ENCODE measurements at regions not wholly inside any gene's neighbourhood (a gene's known extent, or its start where the extent isn't known, plus 50 kb on each side); places are given as distances from the start of the nearest gene placed in this dataset.
"Not testable (repeated sequence)": the region's sequence is repeated elsewhere in the genome, so short reads cannot be mapped to it uniquely, and the experiment has no call there.

DNA sequence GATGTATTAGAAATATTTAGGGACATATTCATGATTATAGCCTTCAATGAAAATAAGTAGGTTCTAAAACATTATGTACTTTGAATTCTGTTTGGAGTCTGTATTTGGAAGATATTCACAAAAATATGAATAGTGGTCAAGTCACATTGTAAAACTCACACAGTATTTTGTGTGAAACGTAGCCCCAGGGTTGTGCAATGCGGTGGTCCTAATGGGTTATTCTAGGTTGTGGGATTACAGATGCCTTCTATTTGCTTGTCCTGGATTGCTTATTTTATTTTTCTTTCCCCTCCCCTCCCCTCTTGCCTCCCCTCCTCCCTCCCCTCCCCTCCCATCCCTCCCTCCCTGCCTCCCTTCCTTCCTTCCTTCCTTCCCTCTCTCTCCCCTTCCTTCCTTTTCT, 93.7 kb upstream of the THUMPD2 start:
- DNase-seq (ENCODE audit: low read depth), result no peak

DNA sequence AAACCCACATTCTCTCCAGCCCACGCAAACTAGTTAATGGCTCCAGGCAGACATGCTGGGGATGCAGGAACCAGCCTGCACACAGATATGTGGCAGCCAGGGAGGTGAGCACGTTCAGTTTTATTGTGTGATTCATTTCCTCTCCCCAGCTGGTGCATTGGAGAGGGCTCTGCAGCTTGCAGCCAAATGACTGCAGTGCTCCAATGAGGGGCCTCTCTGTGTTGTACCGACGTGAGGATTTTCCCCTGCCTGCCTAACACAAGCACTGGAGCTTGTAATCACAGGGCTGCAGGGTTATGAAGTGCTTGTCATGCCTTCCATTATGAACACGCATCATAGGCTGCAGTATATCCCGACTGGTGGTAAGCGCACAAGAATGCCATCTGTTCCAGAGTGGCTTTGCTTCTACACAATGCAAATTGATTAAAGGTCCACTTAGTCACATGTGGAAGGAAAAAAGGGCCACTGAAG, 92.3 kb upstream of the THUMPD2 start:
- no peak for DNase-seq (ENCODE audit: low read depth)

DNA sequence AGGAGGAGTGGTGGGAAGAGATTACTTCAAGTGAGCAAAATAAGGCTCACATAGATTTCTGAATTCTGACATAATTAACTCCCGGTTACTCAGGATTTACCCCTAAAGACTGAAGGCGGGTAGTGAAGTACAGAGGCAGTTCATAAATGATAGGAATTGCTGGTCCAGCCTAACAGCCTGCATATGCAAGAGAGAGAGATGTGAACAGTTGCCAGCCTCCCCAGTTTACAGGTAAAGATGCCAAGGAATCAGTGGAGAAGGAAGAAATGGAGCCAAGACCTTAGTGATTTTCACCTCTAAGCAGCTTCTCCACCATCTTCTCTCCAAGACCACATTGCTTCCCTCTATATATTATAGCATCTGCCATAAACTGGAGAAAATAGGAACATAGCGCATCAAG, 91.8 kb upstream of the THUMPD2 start:
- DNase-seq (ENCODE audit: low read depth), result no peak

DNA sequence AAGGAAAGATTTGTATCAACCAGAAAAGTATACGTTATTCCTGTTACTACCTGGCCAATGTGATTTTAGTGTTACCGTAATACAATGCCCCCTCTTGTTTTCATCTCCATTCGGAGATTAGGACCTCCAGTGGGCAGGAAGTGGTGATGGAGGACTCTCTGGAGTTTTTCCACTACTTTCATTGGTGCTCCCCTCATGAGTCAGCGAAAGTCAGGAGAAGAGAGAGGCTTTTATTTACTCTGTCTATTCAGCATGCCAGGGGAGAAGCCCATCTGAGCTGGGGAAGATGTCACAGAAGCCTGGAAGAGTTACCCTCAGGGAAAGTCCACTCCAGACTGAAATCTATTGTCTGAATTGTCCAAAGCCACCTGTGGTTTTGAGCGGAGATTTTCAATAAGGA, 88.2 kb upstream of the THUMPD2 start:
- no peak for DNase-seq (ENCODE audit: low read depth)

DNA sequence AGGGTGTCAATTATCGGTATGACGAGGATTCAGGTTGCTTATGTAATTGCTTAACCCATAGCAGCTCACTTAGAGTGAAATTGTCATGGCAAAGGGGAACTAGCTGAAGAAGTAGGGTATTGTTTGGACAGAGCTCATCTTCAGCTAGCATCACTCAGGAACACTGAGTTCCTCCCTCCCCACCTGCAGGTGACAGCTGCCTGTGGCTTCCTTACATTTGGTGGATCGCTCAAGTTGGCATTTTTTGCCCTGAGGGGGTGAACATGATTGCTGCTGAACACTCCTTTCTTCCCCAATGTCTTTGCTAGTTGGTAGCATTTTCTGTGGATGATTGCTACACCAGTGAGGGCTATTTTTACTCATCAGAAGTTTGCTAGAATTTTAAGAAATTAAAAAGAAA, 86.7 kb upstream of the THUMPD2 start:
- no peak for DNase-seq (ENCODE audit: low read depth)

DNA sequence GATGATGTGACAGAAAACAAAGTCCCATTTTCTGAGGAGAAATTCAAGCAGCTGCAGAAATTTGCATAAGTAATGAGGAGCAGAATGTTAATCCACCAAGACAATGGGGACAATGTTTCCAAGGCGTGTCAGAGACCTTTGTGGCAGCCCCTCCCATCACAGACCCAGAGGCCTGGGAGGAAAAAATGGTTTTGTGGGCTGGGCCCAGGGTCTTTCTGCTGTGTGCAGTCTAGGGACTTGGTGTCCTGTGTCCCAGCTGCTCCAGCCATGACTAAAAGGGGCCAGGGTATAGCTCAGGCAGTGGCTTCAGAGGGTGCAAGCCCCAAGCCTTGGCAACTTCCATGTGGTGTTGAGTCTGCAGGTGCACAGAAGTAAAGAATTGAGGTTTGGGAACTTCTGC, 84.6 kb upstream of the THUMPD2 start:
- not testable (repeated sequence) for DNase-seq (ENCODE audit: low read depth)

DNA sequence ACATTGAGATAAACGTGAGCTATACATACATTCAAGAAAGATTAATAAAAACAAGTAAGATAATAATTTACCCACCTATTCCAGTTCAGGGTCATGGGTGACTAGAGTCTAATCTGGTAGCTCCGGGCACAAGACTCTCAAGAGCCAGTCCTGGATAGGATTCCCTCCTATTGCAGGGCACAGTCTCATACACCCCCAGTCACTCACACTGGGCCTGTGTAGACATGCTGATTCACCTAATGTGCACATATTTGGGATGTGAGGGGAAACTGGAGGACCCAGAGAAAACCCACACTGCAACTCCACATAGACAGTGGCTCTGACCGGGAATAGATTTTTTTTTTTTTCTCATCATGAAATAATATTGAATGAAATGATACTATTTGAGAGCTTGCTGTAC, 81.5 kb upstream of the THUMPD2 start:
- no peak for DNase-seq (ENCODE audit: low read depth)

DNA sequence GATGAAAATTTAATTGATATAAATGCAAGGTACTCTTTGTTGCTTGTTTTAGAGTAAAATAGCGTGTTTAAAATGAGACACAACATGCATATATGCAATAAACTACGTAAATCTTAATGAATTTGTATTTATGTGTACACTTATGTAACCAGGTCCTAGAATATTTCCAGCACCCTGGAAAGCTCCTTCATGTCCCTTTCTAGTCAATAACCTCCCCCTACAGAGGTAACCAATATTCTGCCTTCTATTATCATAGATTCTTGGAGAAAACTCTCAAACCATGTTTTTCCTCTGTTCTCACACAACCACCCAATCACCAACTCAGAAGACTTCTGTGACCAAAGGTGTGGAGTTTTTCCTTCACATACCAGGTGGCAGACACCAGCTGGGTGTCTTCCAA, 79.6 kb upstream of the THUMPD2 start:
- DNase-seq (ENCODE audit: low read depth), result no peak

DNA sequence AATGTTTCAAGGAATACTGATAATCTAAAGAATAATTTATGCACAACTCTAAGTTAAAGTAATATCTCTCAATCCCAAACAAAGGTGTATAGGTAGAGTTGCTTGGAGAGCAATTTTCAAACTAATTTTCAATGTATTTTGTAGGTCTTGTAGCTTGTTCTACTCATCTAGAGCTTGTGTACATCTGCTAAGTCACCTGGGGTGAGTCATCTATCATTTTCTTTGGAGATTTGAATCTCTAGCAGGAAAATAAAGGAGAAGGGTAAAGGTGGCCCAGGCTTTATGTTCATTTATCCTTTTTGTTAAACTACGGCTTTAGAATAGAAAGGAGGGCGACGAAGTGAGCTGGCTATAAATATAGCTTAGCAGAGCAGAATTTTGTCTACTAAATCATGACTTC, 76.8 kb upstream of the THUMPD2 start:
- DNase-seq (ENCODE audit: low read depth), result no peak

DNA sequence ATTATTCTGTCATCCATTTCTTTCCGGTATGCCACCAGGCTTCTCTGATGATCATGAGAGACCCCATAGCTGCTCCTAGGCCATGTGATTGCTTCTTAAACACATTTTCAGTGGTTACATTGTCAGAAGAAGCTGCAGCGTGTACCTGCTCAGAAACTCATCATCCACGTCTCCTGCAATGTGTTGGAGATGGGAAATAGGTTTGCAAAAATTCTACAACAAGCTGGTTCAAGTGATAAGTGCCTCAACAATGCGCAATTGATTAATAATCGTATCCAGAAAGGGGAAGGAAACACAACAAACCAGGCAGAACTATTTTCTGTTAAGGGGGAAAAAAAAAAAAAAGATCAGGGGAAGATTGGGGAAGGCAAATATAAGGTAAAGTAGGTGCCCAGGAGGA, 75.7 kb upstream of the THUMPD2 start:
- DNase-seq (ENCODE audit: low read depth), result no peak

DNA sequence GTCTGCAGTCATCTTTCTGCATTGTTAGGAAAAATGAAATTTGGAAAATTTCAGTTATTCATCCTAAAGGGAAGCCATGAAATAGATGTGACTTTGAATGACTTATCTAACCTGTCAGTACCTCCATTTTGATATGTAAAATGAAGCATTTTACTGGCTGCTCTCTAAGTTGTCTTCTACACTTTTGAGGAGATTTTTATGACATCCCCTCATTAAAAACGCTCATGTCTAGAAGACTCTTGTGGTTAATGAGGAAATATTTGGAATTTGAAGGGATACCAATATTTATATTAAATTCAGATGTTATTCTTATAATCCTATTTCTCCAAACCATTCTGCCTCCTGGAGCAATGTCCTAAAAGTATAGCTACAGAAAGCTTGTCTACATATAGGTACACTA, 73.8 kb upstream of the THUMPD2 start:
- no peak for DNase-seq (ENCODE audit: low read depth)

DNA sequence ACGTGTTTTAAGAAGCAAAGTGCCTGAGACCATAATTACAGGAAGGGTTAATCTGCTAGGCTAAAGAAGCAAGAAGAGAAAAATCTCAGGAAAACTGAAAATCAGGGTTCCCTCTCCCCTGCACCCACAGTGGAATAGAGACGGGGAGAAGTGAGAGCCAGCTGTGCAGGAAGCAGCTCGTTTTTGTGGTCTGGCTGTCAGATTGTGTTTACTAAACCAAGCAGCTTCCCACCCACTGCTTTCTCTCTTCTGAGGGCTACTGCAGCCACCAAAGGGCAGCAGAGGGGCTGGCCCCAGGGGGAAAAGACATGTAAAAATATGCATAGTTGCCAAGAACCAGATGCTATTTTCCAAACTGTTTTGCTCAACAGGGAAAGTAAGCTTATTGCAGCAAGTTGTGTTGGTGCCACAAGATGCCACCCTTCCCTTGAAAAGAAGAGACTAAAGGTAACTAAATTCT, 72.6 kb upstream of the THUMPD2 start:
- DNase-seq (ENCODE audit: low read depth), result no peak

DNA sequence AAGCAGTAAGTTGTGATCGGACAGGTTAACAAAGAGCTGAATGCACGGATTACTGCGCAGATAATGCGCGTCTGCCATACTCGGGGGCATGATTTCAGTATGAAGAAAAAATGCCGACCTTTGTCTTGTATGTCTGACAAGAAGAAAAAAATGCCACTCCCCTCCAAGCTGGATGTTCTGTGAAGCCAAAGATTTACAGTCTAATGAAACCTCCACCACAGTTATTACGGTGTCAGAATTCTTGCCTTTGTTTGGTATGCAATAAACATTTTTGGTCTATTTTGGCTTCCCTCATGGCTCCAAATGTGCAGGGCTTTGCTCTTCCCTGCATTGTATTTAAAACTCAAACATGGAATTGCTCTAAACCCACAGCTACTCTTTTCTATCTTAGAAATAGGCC, 72.2 kb upstream of the THUMPD2 start:
- DNase-seq (ENCODE audit: low read depth), result no peak

DNA sequence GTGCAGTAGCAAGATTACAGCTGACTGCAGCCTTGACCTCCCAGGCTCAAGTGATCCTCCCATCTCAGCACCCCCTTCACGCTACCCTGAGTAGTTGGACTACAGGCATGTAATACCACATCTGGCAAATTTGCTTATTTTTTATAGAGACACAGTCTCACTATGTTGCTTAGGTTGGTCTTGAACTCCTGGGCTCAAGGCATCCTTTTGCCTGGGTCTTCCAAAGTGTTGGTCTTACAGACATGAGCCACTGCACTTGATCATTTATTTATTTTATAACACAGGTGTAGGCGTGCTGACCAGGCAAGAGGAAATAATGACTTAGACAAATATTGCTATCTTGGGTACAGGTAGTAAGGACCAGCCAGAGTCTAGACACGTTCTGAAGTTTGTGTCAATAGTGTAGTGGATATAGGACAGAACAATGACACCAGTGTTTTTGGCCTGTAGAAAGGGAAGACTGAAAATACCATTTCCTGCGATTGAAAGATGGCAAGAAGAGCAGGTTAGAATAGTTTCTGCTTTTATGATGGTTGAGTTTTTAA, 71.0 kb upstream of the THUMPD2 start:
- no peak for DNase-seq (ENCODE audit: low read depth)

DNA sequence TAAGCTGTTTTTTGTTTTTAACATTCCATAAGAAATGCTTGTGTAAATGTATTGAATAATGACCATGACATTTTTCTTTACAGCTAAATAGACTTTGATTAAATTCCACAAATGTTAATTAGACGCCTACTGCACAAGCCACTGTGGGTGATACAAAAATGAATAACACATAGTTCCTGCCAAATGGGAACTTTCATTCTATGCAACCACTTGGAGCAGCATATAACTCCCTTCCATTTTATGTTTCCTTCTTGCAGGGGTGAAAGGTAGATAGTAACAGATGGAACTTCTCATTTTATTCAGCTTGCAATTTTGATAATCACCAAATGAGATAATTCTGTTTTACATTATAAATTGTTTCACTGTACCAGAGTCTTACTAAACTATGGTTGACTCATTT, 70.0 kb upstream of the THUMPD2 start:
- no peak for DNase-seq (ENCODE audit: low read depth)

DNA sequence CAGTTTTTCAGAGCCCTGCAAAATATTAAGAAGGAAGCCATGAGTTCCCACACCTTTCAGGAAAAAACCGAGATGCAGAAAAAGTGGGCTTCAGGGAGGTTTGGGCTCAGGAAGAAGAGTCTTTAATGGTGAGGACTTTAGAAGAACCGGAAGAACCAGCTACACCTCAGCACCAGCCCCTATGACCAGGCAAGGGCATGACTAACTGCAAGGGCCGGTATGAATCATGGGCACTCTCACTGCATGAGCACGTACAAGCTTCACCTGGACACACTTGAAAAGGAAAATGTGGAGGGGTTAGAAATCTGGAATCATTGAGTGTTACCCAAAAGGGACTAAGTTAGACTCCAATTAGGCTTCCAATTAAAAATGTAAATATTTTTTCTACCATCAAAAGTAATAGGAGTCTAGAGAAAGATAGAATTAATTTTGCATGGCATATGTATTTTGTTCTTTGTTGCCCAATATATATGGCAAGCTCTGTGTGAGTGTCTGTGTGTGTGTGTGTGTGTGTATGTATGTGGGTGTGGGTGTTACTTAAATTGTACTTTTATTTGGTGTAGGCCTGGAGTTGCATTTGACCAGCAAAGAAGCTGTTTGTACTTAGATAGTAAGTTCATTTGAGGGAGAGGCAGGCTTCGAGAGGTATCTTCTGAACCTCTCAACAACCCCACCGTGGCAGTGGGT, 66.5 kb upstream of the THUMPD2 start:
- DNase-seq (ENCODE audit: low read depth), result no peak

DNA sequence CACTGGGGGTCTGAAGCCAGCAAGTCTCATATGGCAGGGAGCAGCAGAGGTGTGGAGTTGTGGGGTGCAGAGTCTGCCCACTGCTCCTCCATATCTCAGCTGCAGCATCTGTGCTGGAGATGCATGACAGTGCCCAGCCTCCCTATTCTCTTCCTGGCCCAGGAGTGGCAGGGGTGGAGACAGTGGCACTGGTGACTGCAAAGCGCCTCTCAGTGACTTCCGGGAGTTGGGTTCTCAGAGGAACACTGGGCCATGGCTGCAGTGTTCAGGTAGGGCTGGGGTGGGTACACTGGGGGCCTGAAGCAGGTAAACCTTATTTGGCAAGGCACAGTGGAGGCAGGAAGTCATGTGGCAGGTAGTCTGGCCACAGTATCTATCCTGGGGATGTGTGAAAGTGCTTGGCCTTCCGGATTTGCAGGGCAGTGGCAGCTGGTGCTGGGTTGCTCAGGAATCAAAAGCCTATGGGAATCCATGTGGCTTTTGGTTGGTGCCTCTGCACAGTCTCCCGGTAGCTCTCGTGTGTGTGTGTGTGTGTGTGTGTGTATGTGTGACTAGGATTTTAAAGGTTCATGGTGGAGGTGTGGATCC, 60.3 kb upstream of the THUMPD2 start:
- no peak for DNase-seq (ENCODE audit: low read depth)

DNA sequence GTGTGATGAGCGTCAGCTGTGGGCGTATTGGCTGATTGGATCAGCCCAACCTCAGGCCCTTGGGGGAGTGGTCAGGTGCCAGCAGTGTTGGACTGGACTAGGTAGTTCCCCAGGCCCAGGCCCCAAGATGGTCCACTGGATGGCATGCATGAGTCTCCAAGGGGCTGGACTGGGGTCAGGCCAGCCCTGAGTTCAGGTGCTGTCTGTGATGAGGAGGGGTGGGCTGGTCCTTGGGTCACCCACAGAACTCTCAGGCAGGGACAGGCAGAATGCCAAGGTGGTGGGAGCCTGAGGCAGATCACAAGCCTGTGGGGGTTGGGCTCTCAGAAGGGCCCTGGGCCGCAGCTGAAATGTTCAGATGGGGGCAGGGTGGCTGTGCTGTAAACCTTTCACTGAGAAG, 59.5 kb upstream of the THUMPD2 start:
- DNase-seq (ENCODE audit: low read depth), result no peak

DNA sequence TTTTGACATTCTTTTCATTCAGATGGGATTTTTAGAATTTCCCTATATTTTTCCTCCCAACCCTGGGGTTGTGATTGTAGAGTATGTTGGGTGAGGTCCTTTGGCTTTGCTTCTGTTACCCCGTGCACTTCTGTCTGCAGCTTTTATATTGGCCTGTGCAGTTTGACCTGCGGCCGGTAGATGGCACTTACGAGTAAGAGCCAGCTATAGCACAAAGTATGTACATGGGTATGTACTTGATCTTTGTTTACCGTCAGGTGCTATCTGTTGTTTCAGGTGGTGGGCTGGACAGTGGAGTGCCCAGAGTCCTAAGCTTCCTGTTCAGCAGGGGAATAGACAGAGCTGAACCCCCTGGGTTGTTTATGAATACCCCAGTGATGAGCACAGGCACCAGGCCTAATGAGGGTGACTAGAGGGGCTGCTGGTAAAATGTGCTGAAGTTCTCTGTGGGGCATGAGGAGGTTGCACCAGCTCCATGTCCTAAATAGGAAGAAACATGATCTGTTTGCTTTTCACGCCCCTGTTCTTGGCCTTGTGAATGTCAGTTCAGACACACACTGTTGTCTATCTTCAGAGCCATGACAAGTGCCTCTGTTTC, 58.9 kb upstream of the THUMPD2 start:
- DNase-seq (ENCODE audit: low read depth), result peak; percentile 10

DNA sequence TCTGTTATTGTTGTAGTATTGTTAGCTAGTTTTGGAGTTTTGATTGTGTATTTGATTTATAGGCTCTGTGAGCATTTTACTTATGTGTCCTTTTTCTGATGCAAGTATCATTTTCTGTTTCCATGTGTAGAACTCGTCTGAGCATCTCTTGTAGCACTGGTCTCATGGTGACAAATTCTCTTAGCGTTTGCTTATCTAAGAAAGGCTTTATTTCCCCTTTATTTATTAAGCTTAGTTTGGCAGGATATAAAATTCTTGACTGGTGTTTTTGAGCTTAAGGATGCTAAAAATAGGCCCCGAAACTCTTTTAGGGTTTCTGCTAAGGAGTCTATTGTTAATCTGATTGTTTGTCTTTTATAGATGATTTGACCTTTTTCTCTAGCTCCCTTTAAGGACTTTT, 57.6 kb upstream of the THUMPD2 start:
- DNase-seq (ENCODE audit: low read depth), result no peak

DNA sequence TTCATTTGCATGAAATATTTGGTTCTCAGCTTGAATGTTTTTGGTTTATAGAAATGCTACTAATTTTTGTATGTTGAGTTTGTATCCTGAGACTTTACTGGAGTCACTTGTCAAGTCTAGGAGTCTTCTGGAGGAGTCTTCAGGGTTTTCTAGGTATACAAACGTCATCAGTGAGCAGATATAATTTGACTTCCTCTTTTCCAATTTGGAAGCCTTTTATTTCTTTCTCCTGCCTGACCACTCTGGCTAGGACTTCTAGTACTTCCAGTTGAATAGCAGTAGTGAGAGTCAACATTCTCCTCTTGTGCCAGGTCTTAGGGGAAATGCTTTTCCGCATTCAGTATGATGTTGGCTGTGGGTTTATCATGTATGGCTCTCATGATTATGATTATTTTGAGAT, 55.4 kb upstream of the THUMPD2 start:
- DNase-seq (ENCODE audit: low read depth), result no peak

DNA sequence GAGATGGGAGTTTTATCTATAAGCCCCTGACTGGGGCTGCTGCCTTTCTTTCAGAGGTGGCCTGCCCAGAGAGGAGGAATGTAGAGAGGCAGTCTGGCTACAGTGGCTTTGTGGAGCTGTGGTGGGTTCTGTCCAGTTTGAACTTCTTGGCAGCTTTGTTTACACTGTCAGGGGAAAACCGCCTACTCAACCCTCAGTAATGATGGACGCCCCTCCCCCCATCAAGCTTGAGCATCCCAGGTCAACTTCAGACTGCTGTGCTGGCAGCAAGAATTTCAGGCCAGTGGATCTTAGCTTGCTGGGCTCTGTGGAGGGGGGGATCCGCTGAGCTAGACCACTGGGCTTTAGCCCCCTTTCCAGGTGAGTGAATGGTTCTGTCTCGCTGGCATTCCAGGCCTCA, 51.6 kb upstream of the THUMPD2 start:
- DNase-seq (ENCODE audit: low read depth), result not testable (repeated sequence)
